IPS-NIHi7 (cell line): ENCODE measurements at regions not wholly inside any gene's neighbourhood (a gene's known extent, or its start where the extent isn't known, plus 50 kb on each side); places are given as distances from the start of the nearest gene placed in this dataset.
"Not testable (repeated sequence)": the region's sequence is repeated elsewhere in the genome, so short reads cannot be mapped to it uniquely, and the experiment has no call there.

ENCODE experiments used
- DNase-seq: peaks from one replicate; pipeline ENCODE4 v3.0.0; 2012; ENCODE audit warnings: mixed read lengths; ENCODE audit errors: extremely low spot score

GRCh38 chr13:50452756-50453155 is 390.7 kb downstream of the DLEU7 start:
- DNase-seq, result no peak

- no peak for DNase-seq
Observed at GRCh38 chr13:50453188-50453587, 390.3 kb downstream of the DLEU7 start.

GRCh38 chr13:50456111-50456510 is 387.4 kb downstream of the DLEU7 start:
- no peak for DNase-seq

- DNase-seq, result no peak
Observed at GRCh38 chr13:50457415-50458393, 385.8 kb downstream of the DLEU7 start.

- no peak for DNase-seq
Observed at GRCh38 chr13:50459046-50459445, 384.4 kb downstream of the DLEU7 start.

- DNase-seq, result no peak
Observed at GRCh38 chr13:50459658-50460057, 383.8 kb downstream of the DLEU7 start.

GRCh38 chr13:50460358-50460757 is 383.1 kb downstream of the DLEU7 start:
- DNase-seq, result no peak

GRCh38 chr13:50461189-50461588 is 382.3 kb downstream of the DLEU7 start:
- DNase-seq, result no peak

- no peak for DNase-seq
Observed at GRCh38 chr13:50463719-50464118, 379.8 kb downstream of the DLEU7 start.

- no peak for DNase-seq
Observed at GRCh38 chr13:50464349-50465251, 378.9 kb downstream of the DLEU7 start.

- DNase-seq, result no peak
Observed at GRCh38 chr13:50466456-50466855, 377.0 kb downstream of the DLEU7 start.

- no peak for DNase-seq
Observed at GRCh38 chr13:50467156-50468110, 376.1 kb downstream of the DLEU7 start.

- DNase-seq, result no peak
Observed at GRCh38 chr13:50468849-50469669, 374.4 kb downstream of the DLEU7 start.

- DNase-seq, result not testable (repeated sequence)
Observed at GRCh38 chr13:50473050-50473449, 370.4 kb downstream of the DLEU7 start.

GRCh38 chr13:50474088-50474662 is 369.3 kb downstream of the DLEU7 start:
- no peak for DNase-seq

GRCh38 chr13:50476577-50477285 is 366.8 kb downstream of the DLEU7 start:
- DNase-seq, result no peak

- no peak for DNase-seq
Observed at GRCh38 chr13:50481936-50482335, 361.6 kb downstream of the DLEU7 start.

- DNase-seq, result no peak
Observed at GRCh38 chr13:50483416-50483815, 360.1 kb downstream of the DLEU7 start.

- no peak for DNase-seq
Observed at GRCh38 chr13:50484472-50485113, 358.9 kb downstream of the DLEU7 start.
